HCEC 1CT (cell line): ENCODE measurements at regions not wholly inside any gene's neighbourhood (a gene's known extent, or its start where the extent isn't known, plus 50 kb on each side); places are given as distances from the start of the nearest gene placed in this dataset.
"Not testable (repeated sequence)": the region's sequence is repeated elsewhere in the genome, so short reads cannot be mapped to it uniquely, and the experiment has no call there.

Source experiments
- DNase-seq: peaks from one replicate; pipeline ENCODE4 v3.0.0-alpha.2; 2017

DNA sequence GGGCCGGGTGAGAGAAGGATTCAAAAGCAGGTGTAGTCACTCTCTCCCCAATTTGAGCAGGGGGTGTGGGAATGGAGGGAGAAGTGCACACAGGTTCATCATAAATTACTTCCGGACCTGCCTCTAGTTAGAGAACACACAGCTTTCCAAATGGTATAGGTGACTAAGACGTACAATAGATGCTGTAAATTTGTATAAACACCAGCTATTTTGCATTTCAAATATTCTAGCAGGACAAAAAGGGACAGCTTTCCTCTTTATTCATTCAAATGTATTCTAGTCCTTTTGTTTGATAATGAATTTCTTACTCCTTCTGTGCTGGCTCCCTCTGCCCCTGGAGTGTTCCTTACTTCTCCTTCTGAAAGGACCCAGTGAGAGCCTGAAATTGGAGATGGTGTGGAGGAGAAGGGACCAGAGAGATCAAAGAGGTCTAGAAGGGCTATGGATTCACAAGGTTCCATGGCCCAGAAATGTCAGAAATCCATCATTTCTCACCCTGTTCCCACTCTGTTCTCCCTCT lies 53.2 kb upstream of the SH3BP4 start:
- no peak for DNase-seq

GRCh38 chr2:234888442-234888841 lies 63.4 kb upstream of the SH3BP4 start:
- DNase-seq, result not testable (repeated sequence)

GRCh38 chr2:234887195-234887594 lies 64.6 kb upstream of the SH3BP4 start:
- no peak for DNase-seq

- DNase-seq, result no peak
Observed at GRCh38 chr2:234885886-234886285, 65.9 kb upstream of the SH3BP4 start.

GRCh38 chr2:234885118-234885517 lies 66.7 kb upstream of the SH3BP4 start:
- no peak for DNase-seq

- no peak for DNase-seq
Observed at GRCh38 chr2:234884591-234884990, 67.2 kb upstream of the SH3BP4 start.

DNA sequence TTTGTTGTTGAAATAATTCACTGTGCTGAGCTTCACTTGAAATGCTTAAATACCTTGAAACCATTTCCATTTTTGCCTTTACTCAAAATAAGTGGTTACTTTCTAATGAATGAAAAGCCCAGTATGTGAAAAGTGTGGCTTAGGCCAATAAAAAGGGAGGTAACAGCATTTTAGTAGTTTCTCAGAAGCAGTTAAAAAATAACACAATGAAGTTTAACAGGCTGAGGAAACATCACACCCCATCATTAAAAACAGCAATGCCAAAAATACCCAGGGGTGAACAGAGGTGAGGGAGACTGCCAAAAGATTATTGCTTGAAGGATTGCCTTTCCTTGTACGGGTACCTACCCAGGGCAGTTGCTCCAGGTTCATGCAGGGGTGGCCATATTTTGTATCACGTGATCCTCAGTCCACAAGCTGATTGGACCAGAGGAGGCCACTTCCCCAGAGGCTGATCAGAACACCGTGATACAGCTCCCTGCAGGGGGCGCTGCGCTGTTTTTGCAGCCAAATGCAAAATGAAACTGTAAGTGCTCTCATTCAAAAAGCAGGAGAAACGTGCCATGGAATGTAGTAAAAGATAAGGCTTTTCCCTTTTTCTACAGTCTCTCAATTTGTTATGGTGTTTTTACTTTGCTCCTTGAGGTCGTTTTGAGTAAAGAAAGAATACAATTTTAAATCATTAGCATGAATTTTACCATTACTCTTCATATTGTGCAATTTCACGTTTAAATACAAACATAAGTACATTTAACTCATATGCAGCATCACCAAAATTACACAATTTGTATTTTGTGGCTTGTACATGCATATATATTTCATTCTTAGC lies 70.2 kb upstream of the SH3BP4 start:
- DNase-seq, result peak; percentile 92

DNA sequence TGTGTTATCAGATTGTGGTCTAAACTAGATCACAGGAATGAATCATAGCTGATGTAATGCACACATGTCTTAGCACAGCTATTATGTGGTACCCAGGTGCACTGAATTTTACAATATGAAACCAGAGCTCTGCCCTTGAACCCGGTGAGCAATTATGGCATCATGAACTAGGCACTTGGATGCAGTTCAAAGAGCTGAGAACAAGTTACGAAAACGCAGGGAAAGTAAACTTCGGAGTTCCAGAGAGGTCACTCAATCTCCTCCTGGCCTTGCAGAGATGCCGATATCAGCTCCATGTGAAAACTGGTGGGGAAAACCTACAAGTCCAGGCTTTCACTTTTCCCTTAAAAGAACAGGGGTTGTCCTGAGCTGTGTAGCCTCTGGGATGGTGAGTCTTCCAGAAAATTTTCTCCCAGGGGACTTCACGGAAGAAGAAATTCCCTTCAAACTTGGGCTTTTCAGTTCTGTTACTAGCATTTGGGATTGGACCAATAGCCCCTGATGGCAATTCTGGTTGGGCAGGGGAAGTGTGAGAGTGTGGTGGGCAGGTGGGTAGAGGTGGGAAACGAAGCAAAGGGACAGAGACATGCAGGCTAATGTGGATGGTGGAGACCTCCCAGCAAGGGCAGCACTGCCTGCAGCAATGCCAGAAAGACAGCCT lies 71.1 kb upstream of the SH3BP4 start:
- DNase-seq, result peak; percentile 98

- DNase-seq, result peak; percentile 48
Observed at GRCh38 chr2:234879671-234880455, 72.0 kb upstream of the SH3BP4 start.

DNA sequence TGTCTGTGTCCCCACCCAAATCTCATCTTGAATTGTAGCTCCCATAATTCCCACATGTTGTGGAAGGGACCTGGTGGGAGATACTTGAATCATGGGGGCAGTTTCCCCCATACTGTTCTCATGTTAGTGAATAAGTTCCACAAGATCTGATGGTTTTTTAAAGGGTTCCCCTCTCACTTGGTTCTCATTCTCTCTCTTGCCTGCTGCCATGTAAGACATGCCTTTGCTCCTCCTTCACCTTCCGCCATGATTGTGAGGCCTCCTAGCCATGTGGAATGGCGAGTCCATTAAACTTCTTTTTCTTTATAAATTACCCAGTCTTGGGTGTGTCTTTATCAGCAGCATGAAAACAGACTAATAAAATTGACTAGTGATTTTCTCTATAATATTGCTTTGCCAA lies 75.2 kb upstream of the SH3BP4 start:
- not testable (repeated sequence) for DNase-seq

- DNase-seq, result no peak
Observed at GRCh38 chr2:234874347-234875046, 77.3 kb upstream of the SH3BP4 start.

GRCh38 chr2:234873828-234874173 lies 78.0 kb upstream of the SH3BP4 start:
- peak; percentile 54 for DNase-seq

DNA sequence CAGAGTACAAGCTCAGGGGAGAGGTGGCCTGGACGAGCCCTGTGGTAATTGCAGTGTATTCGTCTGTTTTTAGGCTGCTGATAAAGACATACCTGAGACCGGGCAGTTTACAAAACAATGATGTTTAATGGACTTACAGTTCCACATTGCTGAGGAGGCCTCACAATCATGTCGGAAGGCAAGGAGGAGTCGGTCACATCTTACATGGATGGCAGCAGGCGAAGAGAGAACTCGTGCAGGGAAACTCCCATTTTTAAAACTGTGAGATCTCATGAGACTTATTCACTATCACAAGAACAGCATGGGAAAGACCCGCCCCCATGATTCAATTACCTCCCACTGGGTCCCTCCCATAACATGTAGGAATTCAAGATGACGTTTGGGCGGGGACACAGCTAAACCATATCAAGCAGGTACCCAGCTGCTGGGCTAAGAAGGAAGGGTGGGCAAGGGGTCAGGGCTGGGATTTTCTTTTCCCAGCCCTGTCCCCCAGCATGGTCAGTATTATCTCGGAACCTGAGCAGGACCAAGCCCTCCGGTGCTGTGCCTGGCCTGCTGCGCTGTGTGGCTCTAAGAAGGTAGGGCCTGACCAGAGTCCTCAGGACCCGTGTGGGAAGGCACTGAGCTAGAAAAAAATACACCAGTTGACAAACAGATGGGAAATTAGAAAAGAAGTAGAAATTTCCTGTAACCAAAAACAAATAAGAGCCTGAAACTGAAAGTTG lies 78.6 kb upstream of the SH3BP4 start:
- no peak for DNase-seq

- no peak for DNase-seq
Observed at GRCh38 chr2:234869969-234870368, 81.8 kb upstream of the SH3BP4 start.

GRCh38 chr2:234869164-234869563 lies 82.7 kb upstream of the SH3BP4 start:
- DNase-seq, result no peak

DNA sequence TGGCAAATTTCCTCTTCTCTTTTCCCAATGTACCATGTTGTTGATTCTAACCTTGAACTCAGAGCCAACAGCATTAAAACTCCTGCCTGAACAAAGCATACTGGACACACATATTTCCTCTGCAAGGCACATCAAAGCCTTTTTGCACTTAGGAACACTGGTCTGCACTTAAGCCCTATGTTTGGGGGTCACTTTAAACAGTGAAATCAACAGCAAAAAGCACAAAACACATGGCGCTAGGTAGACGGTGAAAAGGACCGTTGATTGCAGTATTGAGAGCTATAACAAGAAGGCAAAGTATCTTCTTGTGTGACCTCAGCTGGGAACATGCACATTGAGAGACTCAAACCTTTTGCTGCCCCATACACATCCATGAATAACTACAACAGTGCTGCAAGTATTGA lies 83.9 kb upstream of the SH3BP4 start:
- DNase-seq, result no peak

GRCh38 chr2:234865586-234865985 lies 86.2 kb upstream of the SH3BP4 start:
- DNase-seq, result no peak

GRCh38 chr2:234865040-234865439 lies 86.8 kb upstream of the SH3BP4 start:
- no peak for DNase-seq

DNA sequence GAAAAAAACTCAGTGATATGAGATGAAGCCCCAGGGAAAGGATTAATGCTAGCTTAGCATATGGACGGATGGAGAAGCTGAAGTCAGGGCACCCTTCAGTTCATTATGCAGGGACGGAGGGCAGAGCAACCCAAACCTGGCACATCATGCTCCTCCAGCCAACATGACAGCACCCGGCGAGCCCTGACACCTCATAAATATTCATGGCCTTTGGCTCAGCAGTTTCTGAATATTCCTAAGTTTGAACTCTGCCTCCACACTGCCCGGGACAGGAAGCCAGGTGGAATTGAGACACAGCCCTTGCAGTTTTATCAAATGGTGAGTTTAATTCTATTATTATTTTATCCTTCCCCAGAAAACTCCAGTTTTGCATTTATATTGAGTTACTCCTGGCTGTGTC lies 87.3 kb upstream of the SH3BP4 start:
- DNase-seq, result no peak

DNA sequence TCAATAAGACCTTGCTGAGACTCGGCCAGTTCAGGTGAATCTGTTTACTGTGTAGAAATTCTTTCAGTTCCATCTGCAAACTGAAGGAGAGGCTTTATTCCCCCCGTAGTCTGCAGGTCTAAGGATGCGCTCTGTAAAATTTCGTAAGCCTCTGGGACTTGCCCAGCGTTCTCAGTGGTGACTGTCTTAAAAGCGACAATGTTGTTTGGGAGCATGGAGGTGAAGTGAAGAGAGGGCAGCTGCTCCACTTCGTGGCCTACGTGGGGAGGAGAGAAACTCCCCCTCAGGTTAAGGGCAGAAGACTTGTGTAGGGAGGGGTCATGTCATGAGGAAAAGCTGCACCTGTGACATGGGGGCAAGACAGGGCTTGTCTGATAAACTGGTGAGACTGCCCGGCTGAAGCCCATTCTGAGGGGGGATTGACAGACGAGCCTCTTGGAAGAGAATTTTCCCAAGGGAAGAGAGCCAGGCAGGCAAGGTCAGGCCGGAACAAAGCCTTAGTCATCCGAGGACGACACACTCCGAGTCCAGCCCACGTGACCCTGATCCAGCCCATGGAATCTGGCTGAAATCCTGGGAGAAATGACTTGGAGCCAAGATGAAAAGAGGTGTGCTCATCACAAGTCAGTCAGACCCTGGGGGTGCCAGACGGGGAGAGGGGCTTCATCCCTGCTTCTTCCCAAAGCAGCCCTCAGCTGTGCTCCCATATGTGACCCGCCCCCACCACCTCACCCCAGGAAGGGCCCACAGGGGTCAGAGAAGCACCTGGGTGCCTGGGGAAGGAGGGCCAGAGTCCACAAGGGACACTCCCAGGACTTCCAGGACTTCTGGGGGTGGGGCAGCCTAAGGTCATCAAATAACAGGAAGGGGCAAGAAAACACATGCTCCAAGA lies 88.5 kb upstream of the SH3BP4 start:
- DNase-seq, result peak; percentile 65
